Stimulated activated CD4-positive, alpha-beta T cell treated with anti-CD3 and anti-CD28 coated beads, Interleukin-12 subunit alpha, Interleukin-12 subunit beta, amount 100 ng/mL, for 24 hours (primary cell): ENCODE measurements at regions not wholly inside any gene's neighbourhood (a gene's known extent, or its start where the extent isn't known, plus 50 kb on each side); places are given as distances from the start of the nearest gene placed in this dataset.

Source experiments
- DNase-seq, 2 experiments: peaks; one replicate each; pipeline ENCODE4 v3.0.0-alpha.2; 2020; ENCODE audit warnings: low read depth in 2 of 2

- DNase-seq = no peak
These were observed 552.3 kb upstream of the JARID2 start for GRCh38 chr6:14693301-14694192.

- DNase-seq = no peak
These were observed 551.6 kb upstream of the JARID2 start for GRCh38 chr6:14694308-14694707.

- DNase-seq = no peak
These were observed 550.3 kb upstream of the JARID2 start for GRCh38 chr6:14695579-14695978.

GRCh38 chr6:14696367-14696766, 549.5 kb upstream of the JARID2 start:
- no peak for DNase-seq

GRCh38 chr6:14697427-14697826, 548.4 kb upstream of the JARID2 start:
- no peak for DNase-seq

GRCh38 chr6:14699803-14700601, 545.9 kb upstream of the JARID2 start:
- no peak for DNase-seq

- DNase-seq = no peak
These were observed 543.9 kb upstream of the JARID2 start for GRCh38 chr6:14701946-14702345.

GRCh38 chr6:14702678-14703077, 543.2 kb upstream of the JARID2 start:
- no peak for DNase-seq

- DNase-seq = no peak
These were observed 542.3 kb upstream of the JARID2 start for GRCh38 chr6:14703586-14703985.

- DNase-seq = no peak
These were observed 541.2 kb upstream of the JARID2 start for GRCh38 chr6:14704383-14705271.

GRCh38 chr6:14705841-14706377, 540.0 kb upstream of the JARID2 start:
- DNase-seq = no peak

- DNase-seq = peak; percentile 44 to 67
These were observed 539.4 kb upstream of the JARID2 start for GRCh38 chr6:14706378-14706929.

- DNase-seq = no peak
These were observed 538.6 kb upstream of the JARID2 start for GRCh38 chr6:14707276-14707675.

- no peak for DNase-seq
These were observed 537.9 kb upstream of the JARID2 start for GRCh38 chr6:14707971-14708465.

GRCh38 chr6:14709066-14709670, 536.7 kb upstream of the JARID2 start:
- DNase-seq = no peak

GRCh38 chr6:14709900-14710299, 536.0 kb upstream of the JARID2 start:
- no peak for DNase-seq

- no peak for DNase-seq
These were observed 535.4 kb upstream of the JARID2 start for GRCh38 chr6:14710421-14710820.

GRCh38 chr6:14711056-14711703, 534.7 kb upstream of the JARID2 start:
- peak; percentile 48 to 49 for DNase-seq

GRCh38 chr6:14711704-14712379, 534.0 kb upstream of the JARID2 start:
- DNase-seq = no peak
